Uterus (tissue), 2 donors: ENCODE measurements at regions not wholly inside any gene's neighbourhood (a gene's known extent, or its start where the extent isn't known, plus 50 kb on each side); places are given as distances from the start of the nearest gene placed in this dataset.

Experiments
- CTCF ChIP-seq, 4 experiments: fragments of 200-600 bp in 2 of 4; fragments of 450-650 bp in 2 of 4; sonication (generic) in 2 of 4; IDR thresholded peaks; one replicate each; pipeline ENCODE4 v1.5.1; 2016 to 2019; ENCODE audit warnings: antibody characterized with exemption in 4 of 4, mild to moderate bottlenecking in 2 of 4, moderate library complexity in 1 of 4
- POLR2A ChIP-seq, 2 donors: fragments of 450-650 bp; IDR thresholded peaks; one replicate each; pipeline ENCODE4 v1.6.1; 2016; ENCODE audit warnings: antibody characterized with exemption in 2 of 2, mild to moderate bottlenecking in 1 of 2, moderate library complexity in 1 of 2

GRCh38 chr3:193782276-193782647 is 189.3 kb downstream of the OPA1 start:
- no peak for TF ChIP-seq POLR2A (IDR thresholded peaks at IDR 0.05)
- no peak for TF ChIP-seq CTCF (IDR thresholded peaks at IDR 0.05)
